ENCODE measurements at regions not wholly inside any gene's neighbourhood (a gene's known extent, or its start where the extent isn't known, plus 50 kb on each side); places are given as distances from the start of the nearest gene placed in this dataset.

DNA sequence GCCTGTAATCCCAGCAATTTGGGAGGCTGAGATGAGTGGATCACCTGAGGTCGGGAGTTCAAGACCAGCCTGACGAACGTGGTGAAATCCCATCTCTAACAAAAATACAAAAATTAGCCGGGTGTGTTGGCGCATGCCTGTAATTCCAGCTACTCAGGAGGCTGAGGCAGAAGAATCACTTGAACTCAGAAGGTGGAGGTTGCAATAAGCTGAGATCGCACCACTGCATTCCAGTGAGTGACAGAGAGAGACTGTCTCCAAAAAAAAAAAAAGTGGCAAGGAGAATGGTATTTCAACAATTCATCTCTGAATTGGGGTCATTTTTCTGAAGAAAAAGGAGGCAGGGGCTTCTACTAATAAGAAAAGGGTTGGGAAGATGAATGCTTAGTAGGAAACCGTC, 111.5 kb upstream of the NHSL1 start:
- TF ChIP-seq, protein P1, sequence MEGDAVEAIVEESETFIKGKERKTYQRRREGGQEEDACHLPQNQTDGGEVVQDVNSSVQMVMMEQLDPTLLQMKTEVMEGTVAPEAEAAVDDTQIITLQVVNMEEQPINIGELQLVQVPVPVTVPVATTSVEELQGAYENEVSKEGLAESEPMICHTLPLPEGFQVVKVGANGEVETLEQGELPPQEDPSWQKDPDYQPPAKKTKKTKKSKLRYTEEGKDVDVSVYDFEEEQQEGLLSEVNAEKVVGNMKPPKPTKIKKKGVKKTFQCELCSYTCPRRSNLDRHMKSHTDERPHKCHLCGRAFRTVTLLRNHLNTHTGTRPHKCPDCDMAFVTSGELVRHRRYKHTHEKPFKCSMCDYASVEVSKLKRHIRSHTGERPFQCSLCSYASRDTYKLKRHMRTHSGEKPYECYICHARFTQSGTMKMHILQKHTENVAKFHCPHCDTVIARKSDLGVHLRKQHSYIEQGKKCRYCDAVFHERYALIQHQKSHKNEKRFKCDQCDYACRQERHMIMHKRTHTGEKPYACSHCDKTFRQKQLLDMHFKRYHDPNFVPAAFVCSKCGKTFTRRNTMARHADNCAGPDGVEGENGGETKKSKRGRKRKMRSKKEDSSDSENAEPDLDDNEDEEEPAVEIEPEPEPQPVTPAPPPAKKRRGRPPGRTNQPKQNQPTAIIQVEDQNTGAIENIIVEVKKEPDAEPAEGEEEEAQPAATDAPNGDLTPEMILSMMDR (IDR thresholded peaks at IDR 0.05), result no peak
- no peak for TF ChIP-seq POLR2A (IDR thresholded peaks at IDR 0.05)

Data from uterus (tissue), 2 donors.